ENCODE measurements at regions not wholly inside any gene's neighbourhood (a gene's known extent, or its start where the extent isn't known, plus 50 kb on each side); places are given as distances from the start of the nearest gene placed in this dataset.

DNA sequence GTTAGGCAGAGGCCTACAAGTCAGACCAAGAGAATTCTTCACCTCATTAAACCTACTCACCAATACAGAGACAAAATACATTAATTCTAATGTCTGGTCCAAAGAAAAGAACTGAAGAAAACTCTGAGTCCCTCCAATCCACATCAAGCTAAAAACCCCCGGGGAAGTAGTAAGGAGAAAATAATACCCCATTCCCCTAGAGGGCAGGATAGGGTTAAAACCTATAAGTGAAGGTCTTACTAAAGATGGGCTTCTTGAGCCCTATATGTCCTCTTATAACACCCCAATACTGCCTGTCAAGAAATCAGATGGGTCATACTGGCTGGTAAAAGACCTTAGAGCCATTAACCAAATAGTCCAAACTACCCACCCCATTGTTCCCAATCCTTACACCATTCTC, 141.3 kb upstream of the TMEM106B start:
- no peak for DNase-seq (ENCODE audit: low read depth, low spot score)

DNA sequence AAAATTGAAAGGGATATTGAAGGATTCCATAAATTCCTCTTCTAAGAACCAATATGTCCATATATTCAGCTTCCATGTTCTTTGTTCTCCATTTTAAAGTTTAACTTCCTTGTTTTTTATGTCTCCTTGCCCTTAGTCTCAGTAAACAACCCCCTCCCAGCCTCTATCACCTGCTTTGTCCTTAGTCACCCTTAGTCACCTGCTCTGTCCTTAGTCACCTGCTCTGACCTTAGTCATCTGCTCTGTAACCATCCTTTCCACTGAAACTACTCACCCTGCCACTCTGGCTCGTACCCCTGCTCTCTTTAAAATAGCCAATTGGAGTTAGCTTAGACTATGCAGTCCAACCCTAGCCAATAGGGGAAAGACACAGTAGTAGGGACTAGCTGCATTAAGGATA, 136.2 kb upstream of the TMEM106B start:
- DNase-seq (ENCODE audit: low read depth, low spot score): no peak

DNA sequence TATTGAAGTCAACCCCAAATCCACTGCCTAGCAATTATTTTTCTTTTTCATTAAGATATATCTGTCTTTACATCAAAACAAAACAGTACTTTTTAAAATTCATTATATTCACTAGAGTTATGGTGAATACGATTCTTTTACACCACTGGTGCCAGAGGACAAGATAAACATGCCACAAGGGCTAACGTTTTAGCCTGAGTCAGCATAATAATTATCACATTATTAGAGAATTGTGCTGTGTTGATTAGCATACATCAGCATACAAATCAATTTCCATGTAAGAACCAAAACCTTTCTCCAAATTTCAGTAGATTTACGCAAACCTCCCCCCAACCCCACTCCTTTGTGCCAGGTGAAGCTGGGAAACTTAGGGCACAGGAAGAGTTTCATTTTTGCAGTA, 131.1 kb upstream of the TMEM106B start:
- no peak for DNase-seq (ENCODE audit: low read depth, low spot score)

DNA sequence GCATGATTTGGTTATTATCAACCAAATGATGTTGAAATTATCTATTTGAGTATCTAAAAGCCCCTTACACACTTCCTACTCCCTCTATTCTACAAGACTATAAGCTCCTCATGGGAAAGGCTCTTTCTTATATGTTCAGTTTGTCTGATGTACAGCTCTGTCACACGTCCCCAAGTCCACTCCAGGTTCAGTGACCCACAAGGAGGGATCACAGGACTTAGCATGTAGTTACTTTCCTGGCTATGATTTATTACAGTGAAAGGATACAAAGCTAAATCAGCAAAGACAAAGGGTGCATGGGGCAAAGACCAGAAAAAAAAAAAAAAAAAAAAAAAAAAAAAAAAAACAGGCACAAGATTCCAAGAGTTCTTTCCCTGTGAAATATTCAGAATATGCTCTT, 125.6 kb upstream of the TMEM106B start:
- DNase-seq (ENCODE audit: low read depth, low spot score): no peak

DNA sequence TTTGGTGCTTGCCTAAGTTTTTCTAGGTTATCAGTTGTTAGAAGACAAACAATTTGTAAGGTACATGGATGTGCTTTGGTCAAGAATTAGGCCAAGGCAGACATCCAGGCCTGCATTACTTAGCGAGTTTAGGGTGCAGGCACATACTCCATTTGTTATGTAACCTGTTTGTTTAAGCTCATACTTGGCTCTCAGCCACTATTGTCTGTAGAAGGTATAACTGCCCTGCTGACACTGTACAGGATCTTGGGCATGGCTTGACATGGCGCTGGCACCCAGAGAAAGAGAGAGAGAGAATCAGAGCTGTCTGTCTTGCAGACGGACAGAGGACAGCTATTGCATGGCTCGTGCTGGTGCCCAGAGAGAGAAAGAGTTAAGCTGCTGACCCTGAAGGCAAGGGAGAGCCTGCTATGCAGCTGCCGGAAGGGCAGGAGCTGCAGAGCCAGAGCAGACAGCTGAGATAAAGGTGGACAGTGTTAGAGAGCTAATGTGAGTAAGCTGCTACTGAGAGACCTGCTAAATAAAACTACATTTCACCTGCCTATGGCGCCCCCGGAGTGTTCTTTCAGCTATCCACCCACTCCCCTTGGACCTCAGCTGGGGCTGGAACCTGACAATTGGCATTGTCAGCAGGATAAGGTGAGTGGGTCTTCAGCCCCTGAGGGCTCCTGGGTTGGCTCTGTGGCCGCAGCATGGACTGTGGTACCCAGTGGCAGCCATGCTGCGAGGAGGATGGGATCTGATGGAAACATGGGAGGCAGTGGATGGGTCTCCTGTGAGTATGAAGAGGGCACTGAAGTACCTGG, 120.9 kb upstream of the TMEM106B start:
- DNase-seq (ENCODE audit: low read depth, low spot score): no peak

DNA sequence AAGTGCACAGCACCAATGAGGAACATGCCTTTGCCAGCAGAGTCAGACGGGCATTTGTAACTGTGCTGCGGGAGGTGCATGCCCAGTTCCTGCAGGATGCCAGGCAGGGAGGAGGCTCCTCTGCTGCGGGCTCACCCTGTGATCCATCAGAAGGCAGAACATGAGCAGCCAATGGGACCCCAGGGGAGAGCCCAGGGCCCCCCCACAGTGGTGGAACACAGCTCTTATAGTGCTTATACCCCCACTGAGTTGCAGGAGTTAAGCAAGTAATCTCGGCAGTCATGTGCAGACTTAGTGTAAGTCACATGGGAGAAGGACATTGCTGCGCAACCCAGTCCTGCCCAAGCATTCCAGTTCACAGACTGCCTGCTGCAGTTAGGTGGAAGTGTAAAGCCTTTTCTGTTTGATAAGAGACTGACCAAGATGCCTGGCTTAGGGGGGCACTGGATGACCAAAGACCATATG, 120.3 kb upstream of the TMEM106B start:
- no peak for DNase-seq (ENCODE audit: low read depth, low spot score)

DNA sequence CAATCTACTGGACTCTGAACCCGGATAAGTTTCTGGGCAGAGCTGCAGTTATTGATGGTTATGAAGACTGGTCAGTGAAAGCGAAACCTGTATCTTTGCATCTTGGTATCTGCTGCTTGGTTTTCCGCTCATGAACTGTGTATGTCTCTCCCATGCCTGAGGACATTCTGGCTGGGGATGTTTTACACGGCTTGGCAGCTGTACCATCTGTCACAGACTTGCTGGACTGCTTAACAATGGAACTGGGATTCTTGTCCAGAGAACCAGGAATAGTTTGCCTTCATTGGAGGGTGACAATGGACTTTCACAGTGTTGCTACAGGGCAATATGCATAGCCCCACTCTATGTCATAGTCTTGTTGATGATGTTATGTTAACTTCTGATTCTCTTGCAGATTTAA, 119.9 kb upstream of the TMEM106B start:
- DNase-seq (ENCODE audit: low read depth, low spot score): no peak

DNA sequence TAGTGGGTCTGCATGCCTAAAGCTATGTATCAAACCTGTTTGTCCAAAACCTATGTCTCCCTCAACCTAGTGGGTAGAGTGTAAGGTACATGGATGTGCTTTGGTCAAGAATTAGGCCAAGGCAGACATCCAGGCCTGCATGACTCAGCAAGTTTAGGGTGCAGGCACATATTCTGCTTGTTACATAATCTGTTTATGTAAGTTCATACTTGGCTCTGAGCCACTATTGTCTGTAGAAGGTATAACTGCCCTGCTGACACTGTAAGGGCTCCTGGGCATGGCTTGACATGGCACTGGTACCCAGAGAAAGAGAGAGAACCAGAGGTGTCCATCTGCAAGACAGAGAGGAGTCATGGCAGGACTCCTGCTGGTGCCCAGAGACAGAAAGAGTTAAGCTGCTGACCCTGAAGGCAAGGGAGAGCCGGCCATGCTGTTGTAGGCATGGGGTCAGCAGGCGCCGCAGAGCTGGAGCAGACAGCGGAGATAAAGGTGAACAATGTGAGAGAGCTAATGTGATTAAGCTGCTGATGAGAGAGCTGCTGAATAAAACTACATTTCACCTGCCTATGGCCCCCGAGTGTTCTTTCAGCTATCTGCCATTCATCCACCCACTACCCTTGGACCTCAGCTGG, 118.5 kb upstream of the TMEM106B start:
- no peak for DNase-seq (ENCODE audit: low read depth, low spot score)

DNA sequence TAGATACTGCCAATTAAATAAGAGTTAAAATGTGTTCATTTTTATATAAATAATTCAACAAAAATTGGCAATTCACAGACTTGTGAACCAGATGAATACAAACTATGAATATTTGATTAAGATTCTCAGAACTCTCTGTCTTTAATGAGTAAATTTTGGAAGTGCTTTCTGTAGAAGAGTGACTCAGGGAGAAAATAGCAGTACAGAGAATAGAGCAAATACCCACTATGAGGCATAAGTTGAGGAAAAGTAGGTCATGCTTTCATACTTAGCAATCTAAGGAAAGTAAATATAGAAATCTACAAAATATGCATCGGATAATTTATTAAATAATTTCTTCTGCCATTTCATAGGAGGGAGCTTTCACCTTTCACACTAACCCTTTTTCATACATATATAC, 117.7 kb upstream of the TMEM106B start:
- no peak for DNase-seq (ENCODE audit: low read depth, low spot score)

DNA sequence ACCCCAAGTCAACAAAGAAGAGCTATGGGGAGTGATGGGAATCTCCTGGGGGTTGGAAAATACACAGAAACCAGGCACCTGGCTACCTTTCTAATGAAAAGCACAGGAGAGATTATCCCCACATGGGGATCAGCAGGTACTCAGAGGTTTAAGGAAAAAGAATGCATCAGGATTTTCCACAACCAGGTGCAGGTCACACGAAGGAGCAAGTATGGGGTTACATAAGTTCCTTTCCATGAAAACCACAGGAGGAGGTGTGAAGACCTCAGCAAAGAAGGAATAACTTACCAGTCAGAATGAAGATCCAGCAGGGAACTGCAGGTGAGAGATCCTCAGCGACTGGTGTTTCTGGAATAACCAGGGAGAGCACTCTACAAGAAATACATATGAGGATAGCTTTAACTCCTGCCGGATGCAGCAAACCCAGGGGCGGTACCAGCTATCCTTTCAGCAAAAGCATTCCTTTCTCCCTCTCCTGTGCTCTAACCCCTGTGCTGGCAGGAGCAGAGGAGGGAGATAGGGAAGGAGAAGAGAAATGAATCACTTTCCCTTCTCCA, 116.7 kb upstream of the TMEM106B start:
- peak; percentile 50 for DNase-seq (ENCODE audit: low read depth, low spot score)

DNA sequence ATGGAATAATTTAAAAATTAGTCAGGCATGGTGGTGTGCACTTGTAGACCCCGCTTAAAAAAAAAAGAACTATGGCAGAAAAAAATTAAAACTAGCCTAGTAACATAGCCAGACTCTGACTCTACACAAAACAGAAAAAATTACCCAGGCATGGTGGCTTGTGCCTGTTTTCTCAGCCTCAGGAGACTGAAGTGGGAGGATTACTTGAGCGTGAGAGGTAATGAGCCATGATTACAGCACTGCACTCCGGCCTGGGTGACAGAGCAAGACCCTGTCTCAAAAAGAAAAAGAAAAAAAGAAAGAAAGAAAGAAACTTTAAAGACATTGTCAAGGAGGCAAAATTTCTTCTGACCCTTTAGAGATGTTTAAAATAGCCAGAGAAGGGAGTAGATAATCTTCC, 109.0 kb upstream of the TMEM106B start:
- no peak for DNase-seq (ENCODE audit: low read depth, low spot score)

DNA sequence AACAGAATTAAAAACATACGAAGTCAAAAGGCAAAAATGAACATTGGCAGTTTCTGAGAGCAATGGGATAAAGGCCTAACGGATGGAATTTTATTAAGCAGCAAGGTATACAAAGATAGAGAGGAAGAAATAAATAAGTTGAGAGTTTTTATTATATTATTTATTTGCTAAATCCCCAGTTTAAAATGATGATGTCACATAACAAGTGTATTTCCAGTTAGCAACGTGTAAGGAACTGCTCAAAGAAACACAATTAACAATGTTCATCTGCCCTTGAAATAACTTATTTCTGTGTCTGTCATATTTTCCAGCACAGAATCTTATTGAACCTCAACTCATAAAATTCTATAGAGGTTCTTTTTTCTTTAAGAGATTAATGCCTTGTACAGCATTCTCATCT, 108.6 kb upstream of the TMEM106B start:
- no peak for DNase-seq (ENCODE audit: low read depth, low spot score)

DNA sequence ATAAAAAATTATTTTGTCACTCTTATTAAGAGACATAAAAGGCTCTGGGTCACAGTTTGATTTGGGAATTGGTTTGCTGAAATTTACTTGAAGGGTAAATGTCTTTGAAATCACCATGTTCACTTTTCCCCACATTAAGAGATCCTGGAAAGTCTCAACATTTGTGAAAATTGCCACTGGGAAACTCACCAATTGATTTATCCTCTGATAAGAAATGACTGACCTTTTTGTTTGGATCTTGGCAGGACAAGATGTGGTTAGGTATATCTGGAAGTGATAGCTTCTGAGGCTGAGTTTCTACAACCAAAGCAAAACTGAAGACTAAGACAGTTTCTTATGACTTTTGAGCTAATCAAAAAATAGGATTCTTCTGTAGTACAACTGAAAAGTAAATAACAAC, 107.1 kb upstream of the TMEM106B start:
- no peak for DNase-seq (ENCODE audit: low read depth, low spot score)

DNA sequence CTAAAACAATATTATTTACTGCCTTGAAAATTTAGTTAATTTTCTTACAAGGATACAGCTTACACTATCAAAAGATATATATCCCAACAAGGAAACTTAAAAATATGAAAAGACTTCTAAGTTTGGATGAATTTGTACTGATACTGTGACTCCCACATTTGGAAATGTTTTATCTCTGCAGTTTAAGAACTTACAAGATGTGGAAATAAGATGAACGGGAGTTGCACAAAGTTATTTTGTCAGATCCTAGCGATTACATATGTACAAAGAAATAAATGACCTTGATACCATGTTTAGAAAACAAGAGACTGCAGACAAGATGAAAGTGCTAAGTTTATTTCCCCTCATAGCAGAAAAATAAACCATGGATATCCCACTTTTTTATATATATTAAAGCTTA, 103.7 kb upstream of the TMEM106B start:
- DNase-seq (ENCODE audit: low read depth, low spot score): no peak

DNA sequence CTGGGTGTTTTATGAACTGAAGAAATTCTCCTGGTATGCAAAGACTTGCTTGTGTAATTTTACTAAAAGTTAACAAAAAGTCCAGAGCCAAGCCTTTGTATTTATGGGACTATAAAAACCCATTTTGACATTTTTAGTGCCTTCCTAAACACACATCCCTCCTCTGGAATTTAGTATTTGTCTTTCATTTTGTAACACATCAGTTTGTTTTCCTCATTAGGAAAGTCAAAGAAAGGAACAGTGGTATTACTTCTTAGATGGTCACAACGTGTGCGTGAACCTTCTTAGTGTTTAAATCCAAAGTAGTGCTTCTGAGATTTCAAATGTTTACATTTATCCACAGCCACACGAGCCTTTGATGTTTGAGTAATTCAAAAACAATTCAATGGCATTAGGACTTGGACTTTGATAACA, 103.2 kb upstream of the TMEM106B start:
- no peak for DNase-seq (ENCODE audit: low read depth, low spot score)

DNA sequence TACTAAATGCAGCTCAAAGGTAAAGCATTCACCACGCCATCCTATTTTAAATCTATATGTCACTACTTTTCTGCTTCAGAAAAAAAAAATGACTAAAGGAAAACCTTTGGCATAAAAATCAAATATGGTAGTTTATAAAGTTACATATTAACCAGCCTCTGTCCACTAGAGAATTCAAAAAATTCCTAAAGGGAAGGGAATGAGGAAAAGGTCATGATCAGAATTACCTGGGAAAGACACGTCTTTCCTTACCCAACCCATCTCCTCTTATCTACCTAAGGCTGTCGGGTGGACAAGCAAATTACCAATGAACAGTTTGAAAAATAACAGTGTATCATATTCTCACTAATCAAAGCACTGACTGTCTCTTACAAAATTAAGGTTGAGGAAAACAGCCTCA, 100.7 kb upstream of the TMEM106B start:
- DNase-seq (ENCODE audit: low read depth, low spot score): no peak

DNA sequence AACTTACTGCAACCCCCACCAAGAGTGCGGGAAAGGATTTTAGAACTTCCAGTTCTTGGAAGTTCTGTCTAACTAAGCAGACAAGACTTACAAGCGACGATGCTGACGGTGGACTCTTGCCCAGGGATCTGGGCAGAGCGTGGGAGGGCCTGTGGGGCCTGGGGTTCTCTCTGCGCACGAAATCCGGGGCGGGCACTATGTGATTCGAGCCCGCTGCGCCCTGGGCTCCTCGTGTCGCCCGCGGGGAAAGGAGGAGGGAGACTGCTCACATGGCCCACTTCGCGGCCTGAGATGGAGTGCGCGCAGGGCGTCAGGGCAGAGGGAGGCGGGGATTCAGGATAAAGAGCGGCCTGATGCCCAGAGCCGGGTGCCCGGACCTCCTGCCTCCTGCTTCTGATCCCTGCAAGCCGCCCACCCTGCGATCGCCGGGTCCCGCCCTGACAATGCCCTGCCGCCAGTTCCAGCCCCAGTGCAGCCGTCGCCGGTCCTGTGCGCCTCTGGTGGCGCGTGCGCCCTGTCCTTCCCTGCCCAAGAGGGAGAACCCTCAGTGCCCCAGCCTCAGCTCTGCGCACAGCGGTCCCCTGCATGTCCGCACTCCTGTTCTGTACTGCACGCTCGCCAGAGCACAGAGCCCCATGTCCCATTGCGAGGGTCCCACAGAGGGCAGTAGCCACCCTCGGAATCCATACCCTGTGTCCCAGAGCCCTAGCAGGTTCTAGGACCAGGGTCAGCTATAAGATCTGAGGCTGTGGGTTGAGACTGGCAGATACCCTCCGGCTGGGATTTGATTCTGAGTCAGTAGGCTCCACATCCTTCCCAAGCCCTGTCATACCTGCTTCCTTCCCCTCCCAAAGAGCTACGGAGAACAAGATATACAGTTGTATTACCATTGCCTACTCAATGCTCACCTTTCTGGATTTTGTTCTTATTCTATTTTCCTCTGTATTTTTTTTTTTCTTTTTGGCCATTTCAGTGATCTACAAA, 99.4 kb upstream of the TMEM106B start:
- DNase-seq (ENCODE audit: low read depth, low spot score): peak; percentile 45

DNA sequence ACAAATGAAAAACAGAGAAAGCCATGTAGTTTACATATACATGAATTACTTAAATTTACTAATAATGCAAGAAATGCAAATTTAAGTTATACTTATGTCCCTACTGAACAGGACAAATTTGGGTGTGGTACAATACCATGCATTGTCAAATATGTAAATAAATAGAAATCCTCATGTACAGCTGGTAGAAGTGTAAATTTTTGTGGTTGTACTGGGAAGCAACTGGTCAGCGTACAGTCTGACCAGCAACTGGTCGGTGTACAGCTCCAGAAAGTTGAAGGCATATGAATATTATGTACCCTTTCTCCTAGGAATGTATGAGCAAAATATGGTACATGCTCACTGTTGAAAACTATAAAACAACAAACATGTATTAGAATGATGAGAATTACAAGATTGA, 93.9 kb upstream of the TMEM106B start:
- no peak for DNase-seq (ENCODE audit: low read depth, low spot score)

DNA sequence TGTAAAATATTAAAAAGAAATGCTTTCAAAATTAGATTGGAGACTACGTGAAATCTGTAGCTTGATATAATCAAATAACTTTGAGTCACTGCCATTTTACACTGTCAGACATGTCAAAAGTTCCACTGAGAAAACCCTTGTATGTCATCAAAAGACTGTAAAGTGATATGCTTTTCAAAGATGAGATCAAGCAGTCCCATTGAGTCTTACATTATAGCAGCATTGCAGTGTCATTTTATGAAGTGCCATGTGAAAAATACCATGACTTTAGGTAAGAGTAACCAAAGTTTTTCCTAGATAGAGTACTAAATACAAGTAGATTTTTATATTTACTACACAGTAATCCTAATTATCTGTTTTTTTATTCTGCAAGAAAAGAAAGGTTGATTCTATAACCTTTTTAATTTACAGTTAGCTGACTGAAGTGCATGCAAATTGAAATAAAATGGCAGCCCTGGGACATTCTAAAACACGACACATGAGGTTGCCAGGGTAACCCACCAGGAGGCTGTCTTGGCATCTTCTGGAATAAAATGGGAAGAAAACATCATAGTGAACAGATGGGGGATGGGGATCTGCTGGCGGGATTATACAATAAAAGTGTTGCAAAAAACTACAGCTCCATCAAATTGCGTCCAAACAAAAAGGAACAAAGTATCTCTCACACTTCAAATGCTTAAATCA, 91.3 kb upstream of the TMEM106B start:
- no peak for DNase-seq (ENCODE audit: low read depth, low spot score)

DNA sequence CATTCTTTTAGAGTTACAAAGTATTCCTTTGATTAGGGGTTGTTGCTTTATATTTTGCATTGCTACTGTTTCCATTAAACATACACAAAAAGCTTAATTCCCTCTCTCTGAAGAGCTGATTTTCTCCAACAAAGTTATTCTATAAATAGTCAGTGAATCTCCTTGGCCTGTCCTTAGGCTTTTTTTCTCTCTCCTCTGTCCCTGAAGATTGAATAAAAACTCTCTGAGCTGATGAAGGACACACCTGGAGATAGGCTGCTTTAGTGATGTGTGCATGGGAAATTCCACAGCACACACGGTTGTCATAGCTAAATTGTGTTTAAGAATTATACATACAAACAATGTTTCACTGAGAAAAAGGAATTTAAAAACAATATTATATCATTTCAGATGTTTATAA, 90.5 kb upstream of the TMEM106B start:
- no peak for DNase-seq (ENCODE audit: low read depth, low spot score)

DNA sequence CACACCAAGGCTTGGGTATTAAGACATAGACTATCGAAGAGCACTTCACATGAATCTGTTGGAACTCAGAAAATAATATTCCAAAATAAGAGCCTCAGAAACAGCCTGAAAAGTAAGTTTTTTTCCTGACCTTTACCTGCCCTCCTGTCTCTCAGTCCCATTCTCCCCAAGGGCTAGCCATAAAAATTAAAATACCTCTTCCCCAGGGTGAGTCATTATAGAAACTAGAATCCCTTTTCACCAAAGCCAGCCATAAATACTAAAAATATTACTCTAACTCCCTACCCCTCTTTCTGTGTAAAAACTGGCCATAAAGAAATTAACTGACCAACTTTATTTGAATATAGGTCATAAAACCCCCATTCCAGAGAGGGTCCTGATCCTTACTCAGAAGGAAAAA, 87.9 kb upstream of the TMEM106B start:
- DNase-seq (ENCODE audit: low read depth, low spot score): no peak

All from iPS DF 19.7 (cell line).